ENCODE measurements at regions not wholly inside any gene's neighbourhood (a gene's known extent, or its start where the extent isn't known, plus 50 kb on each side); places are given as distances from the start of the nearest gene placed in this dataset.

GRCh38 chr3:181402347-181402746 is 309.4 kb upstream of the SOX2 start:
- no peak for TF ChIP-seq EZH2 (IDR thresholded peaks at IDR 0.05; ENCODE audit: low read depth, unreplicated experiment)
- TF ChIP-seq EZH2phosphoT487 (IDR thresholded peaks at IDR 0.05; ENCODE audit: unreplicated experiment) = no peak
- no peak for TF ChIP-seq CTCF (conservative IDR thresholded peaks at IDR 0.05; ENCODE audit: low read depth in 2 of 2)
- TF ChIP-seq ETS1 (IDR thresholded peaks at IDR 0.05) = no peak
- no peak for TF ChIP-seq JUNB (IDR thresholded peaks at IDR 0.05; ENCODE audit: unreplicated experiment)
- TF ChIP-seq POLR2AphosphoS5 (IDR thresholded peaks at IDR 0.05; ENCODE audit: low read depth) = no peak
- TF ChIP-seq REST (IDR thresholded peaks at IDR 0.05; ENCODE audit: unreplicated experiment) = no peak
- TF ChIP-seq ZNF114 (CRISPR knock-in tag; IDR thresholded peaks at IDR 0.05) = no peak
- TF ChIP-seq NANOG (IDR thresholded peaks at IDR 0.05; ENCODE audit: borderline replicate concordance) = no peak
- TF ChIP-seq STAT1 (IDR thresholded peaks at IDR 0.05; ENCODE audit: unreplicated experiment) = no peak
- TF ChIP-seq CREB1 (CRISPR knock-in tag; IDR thresholded peaks at IDR 0.05; ENCODE audit: low read depth) = no peak

Measured in GM23338 (cell line).